ENCODE measurements at regions not wholly inside any gene's neighbourhood (a gene's known extent, or its start where the extent isn't known, plus 50 kb on each side); places are given as distances from the start of the nearest gene placed in this dataset.
"Not testable (repeated sequence)": the region's sequence is repeated elsewhere in the genome, so short reads cannot be mapped to it uniquely, and the experiment has no call there.

GRCh38 chr7:48841739-48842138 is 82.6 kb upstream of the CDC14C start:
- H3K4me3 ChIP-seq (ENCODE audit: low read depth, low read length), result no peak overlapping the region

GRCh38 chr7:48847917-48848316 is 76.4 kb upstream of the CDC14C start:
- DNase-seq (ENCODE audit: low read depth, low spot score), result no peak
- in situ Hi-C loops (cut with HindIII; ENCODE audit: low sequenced_read_pairs), result no loop called here
- no peak for TF ChIP-seq CTCF (IDR thresholded peaks at IDR 0.05; ENCODE audit: low read depth, low read length)
- H3K4me3 ChIP-seq (ENCODE audit: low read depth, low read length), result no peak overlapping the region

More at GRCh38 chr7:48841739-48842138, 82.6 kb upstream of the CDC14C start:
- in situ Hi-C loops (cut with HindIII; ENCODE audit: low sequenced_read_pairs), result no loop called here
- no peak for DNase-seq (ENCODE audit: low read depth, low spot score)
- TF ChIP-seq CTCF (IDR thresholded peaks at IDR 0.05; ENCODE audit: low read depth, low read length), result no peak

GRCh38 chr7:48860447-48860846 is 63.9 kb upstream of the CDC14C start:
- in situ Hi-C loops (cut with HindIII; ENCODE audit: low sequenced_read_pairs); H3K4me3 ChIP-seq (ENCODE audit: low read depth, low read length); DNase-seq (ENCODE audit: low read depth, low spot score): not testable (repeated sequence)

GRCh38 chr7:48868916-48869315 is 55.4 kb upstream of the CDC14C start:
- in situ Hi-C loops (cut with HindIII; ENCODE audit: low sequenced_read_pairs), result no loop called here
- H3K4me3 ChIP-seq (ENCODE audit: low read depth, low read length), result no peak overlapping the region
- no peak for TF ChIP-seq CTCF (IDR thresholded peaks at IDR 0.05; ENCODE audit: low read depth, low read length)
- DNase-seq (ENCODE audit: low read depth, low spot score), result no peak

GRCh38 chr7:48872548-48872947 is 51.8 kb upstream of the CDC14C start:
- in situ Hi-C loops (cut with HindIII; ENCODE audit: low sequenced_read_pairs), result no loop called here
- no peak for DNase-seq (ENCODE audit: low read depth, low spot score)
- no peak overlapping the region for H3K4me3 ChIP-seq (ENCODE audit: low read depth, low read length)

More at GRCh38 chr7:48872548-48872947, 51.8 kb upstream of the CDC14C start:
- no peak for TF ChIP-seq CTCF (IDR thresholded peaks at IDR 0.05; ENCODE audit: low read depth, low read length)
